HEK293T (cell line): ENCODE measurements at regions not wholly inside any gene's neighbourhood (a gene's known extent, or its start where the extent isn't known, plus 50 kb on each side); places are given as distances from the start of the nearest gene placed in this dataset.

Experiments
- CTCF ChIA-PET: fragments of 350-600 bp; formaldehyde crosslinking; extraction: SDS; loops from one replicate; lab custom pipeline; 2021; ENCODE audit warnings: antibody characterized with exemption, inconsistent platforms; lab: Yijun Ruan, JAX
- POLR2A ChIA-PET: fragments of 350-600 bp; formaldehyde crosslinking; extraction: SDS; loops from one replicate; lab custom pipeline; 2020; ENCODE audit warnings: antibody characterized with exemption, inconsistent platforms; lab: Yijun Ruan, JAX
- DNase-seq: peaks from one replicate; pipeline ENCODE4 v3.0.0; 2012; ENCODE audit warnings: mixed read lengths; ENCODE audit errors: extremely low spot score
- ARNT ChIP-seq: fragments of 450-650 bp; IDR thresholded peaks from 2 replicates; pipeline ENCODE4 v1.6.1; 2017; ENCODE audit warnings: mild to moderate bottlenecking
- BHLHE40 ChIP-seq: fragments of 450-650 bp; IDR thresholded peaks from 2 replicates; pipeline ENCODE4 v1.6.1; 2016; ENCODE audit warnings: mild to moderate bottlenecking, moderate library complexity, borderline replicate concordance
- CTBP1 ChIP-seq: fragments of 450-650 bp; IDR thresholded peaks from 2 replicates; pipeline ENCODE4 v1.6.1; 2016; ENCODE audit warnings: borderline replicate concordance
- ELF4 ChIP-seq: fragments of 450-650 bp; IDR thresholded peaks from 2 replicates; pipeline ENCODE4 v1.6.1; 2017; ENCODE audit warnings: antibody characterized with exemption
- FOXA1 ChIP-seq: fragments of 450-650 bp; IDR thresholded peaks from 2 replicates; pipeline ENCODE4 v1.6.1; 2016; ENCODE audit warnings: mild to moderate bottlenecking
- FOXK2 ChIP-seq: fragments of 450-650 bp; IDR thresholded peaks from 2 replicates; pipeline ENCODE4 v1.6.1; 2016; ENCODE audit warnings: mild to moderate bottlenecking
- FOXM1 ChIP-seq: fragments of 450-650 bp; IDR thresholded peaks from 2 replicates; pipeline ENCODE4 v1.6.1; 2017; ENCODE audit warnings: mild to moderate bottlenecking, borderline replicate concordance
- HDGF ChIP-seq: fragments of 450-650 bp; IDR thresholded peaks from 2 replicates; pipeline ENCODE4 v1.6.1; 2017; ENCODE audit warnings: antibody characterized with exemption, borderline replicate concordance
- L3MBTL2 ChIP-seq: fragments of 450-650 bp; conservative IDR thresholded peaks from 2 replicates; pipeline ENCODE4 v1.6.1; 2016; ENCODE audit warnings: mild to moderate bottlenecking
- LEF1 ChIP-seq: fragments of 450-650 bp; IDR thresholded peaks from 2 replicates; pipeline ENCODE4 v1.6.1; 2017; ENCODE audit warnings: mild to moderate bottlenecking, borderline replicate concordance
- NFRKB ChIP-seq: fragments of 450-650 bp; IDR thresholded peaks from 2 replicates; pipeline ENCODE4 v1.6.1; 2016; ENCODE audit warnings: mild to moderate bottlenecking, moderate library complexity
- PKNOX1 ChIP-seq: fragments of 450-650 bp; IDR thresholded peaks from 2 replicates; pipeline ENCODE4 v1.6.1; 2016
- SP1 ChIP-seq: fragments of 450-650 bp; IDR thresholded peaks from 2 replicates; pipeline ENCODE4 v1.6.1; 2017
- SUZ12 ChIP-seq: fragments of 450-650 bp; IDR thresholded peaks from 2 replicates; pipeline ENCODE4 v1.6.1; 2016; ENCODE audit warnings: mild to moderate bottlenecking
- TARDBP ChIP-seq: fragments of 450-650 bp; IDR thresholded peaks from 2 replicates; pipeline ENCODE4 v1.6.1; 2016
- ZNF384 ChIP-seq: fragments of 450-650 bp; IDR thresholded peaks from 2 replicates; pipeline ENCODE4 v1.6.1; 2016

- TF ChIP-seq BHLHE40: no peak
- no peak for TF ChIP-seq LEF1
- TF ChIP-seq ZNF384: no peak
- TF ChIP-seq SP1: no peak
- no peak for TF ChIP-seq NFRKB
- TF ChIP-seq FOXM1: no peak
- TF ChIP-seq L3MBTL2: no peak
- TF ChIP-seq FOXK2: no peak
- no peak for TF ChIP-seq SUZ12
- no peak for TF ChIP-seq ARNT
- no peak for TF ChIP-seq PKNOX1
- no peak for TF ChIP-seq TARDBP
- TF ChIP-seq ELF4: no peak
- TF ChIP-seq CTBP1: no peak
- no peak for TF ChIP-seq FOXA1
- no peak for TF ChIP-seq HDGF
- ChIA-PET CTCF (no interaction called here), POLR2A (no interaction called here)
- DNase-seq: no peak
These were observed 52.6 kb upstream of the STX18 start for GRCh38 chr4:4594285-4594920.

- ChIA-PET CTCF (no interaction called here), POLR2A (no interaction called here)
- DNase-seq: no peak
- TF ChIP-seq ELF4 (no peak), TARDBP (no peak), SP1 (no peak), ARNT (no peak), L3MBTL2 (no peak), LEF1 (no peak), FOXK2 (no peak), FOXA1 (no peak), SUZ12 (no peak), FOXM1 (no peak), HDGF (no peak), CTBP1 (no peak), ZNF384 (no peak), NFRKB (no peak), BHLHE40 (no peak), PKNOX1 (no peak)
These were observed 51.9 kb upstream of the STX18 start for GRCh38 chr4:4593596-4594284.

GRCh38 chr4:4592414-4592813 is 50.6 kb upstream of the STX18 start:
- ChIA-PET CTCF (no interaction called here), POLR2A (no interaction called here)
- no peak for TF ChIP-seq NFRKB
- no peak for TF ChIP-seq SUZ12
- no peak for DNase-seq
